GM18519 (cell line): ENCODE measurements at regions not wholly inside any gene's neighbourhood (a gene's known extent, or its start where the extent isn't known, plus 50 kb on each side); places are given as distances from the start of the nearest gene placed in this dataset.
A peak's percentile ranks its signal among the peaks of the same experiment; 100 is the strongest.
"Not testable (repeated sequence)": the region's sequence is repeated elsewhere in the genome, so short reads cannot be mapped to it uniquely, and the experiment has no call there.

Experiments used
- ATAC-seq: cut with Tn5 transposase; IDR thresholded peaks from one replicate; pipeline ENCODE4 v1.9.1; 2021; ENCODE audit warnings: mild to moderate bottlenecking, moderate library complexity; ENCODE audit not compliant: unreplicated experiment, low FRiP score

DNA sequence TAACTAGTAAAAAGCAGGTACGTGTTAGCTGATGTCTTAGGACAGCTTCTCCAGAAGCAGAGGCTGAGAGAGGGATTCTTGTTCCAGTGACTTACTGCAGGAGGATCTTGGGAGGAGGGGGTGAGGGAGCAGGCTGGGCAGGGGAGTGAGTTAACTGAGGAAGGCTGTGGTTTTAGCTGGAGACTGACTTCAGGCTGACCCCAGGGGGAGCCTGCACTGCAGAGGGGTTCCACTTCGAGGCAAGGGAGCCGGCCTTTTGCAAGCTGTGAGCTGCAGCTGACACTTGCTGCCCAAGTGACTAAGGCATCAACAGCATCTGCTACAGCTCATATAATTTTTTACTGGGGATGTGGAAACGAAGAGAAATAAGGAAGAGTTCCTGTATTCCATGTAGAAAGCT lies 50.4 kb upstream of the SOD1 start:
- ATAC-seq, result no peak

DNA sequence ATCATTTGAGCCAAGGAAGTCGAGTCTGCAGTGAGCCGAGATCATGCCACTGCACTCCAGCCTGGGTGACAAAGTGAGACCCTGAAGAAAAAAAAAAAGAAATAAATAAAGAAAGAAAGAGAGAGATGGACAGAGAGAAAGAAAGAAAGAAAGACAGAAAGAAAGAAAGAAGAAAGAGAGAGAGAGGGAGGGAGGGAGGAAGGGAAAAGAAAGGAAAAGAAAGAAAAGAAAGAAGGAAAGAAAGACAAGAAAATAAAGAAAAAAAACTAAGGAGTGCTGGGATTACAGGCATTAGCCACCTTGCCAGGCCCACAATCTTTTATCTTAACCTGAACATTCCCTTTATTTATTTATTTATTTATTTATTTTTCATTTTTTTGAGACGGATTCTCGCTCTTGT lies 51.7 kb upstream of the SOD1 start:
- no peak for ATAC-seq

DNA sequence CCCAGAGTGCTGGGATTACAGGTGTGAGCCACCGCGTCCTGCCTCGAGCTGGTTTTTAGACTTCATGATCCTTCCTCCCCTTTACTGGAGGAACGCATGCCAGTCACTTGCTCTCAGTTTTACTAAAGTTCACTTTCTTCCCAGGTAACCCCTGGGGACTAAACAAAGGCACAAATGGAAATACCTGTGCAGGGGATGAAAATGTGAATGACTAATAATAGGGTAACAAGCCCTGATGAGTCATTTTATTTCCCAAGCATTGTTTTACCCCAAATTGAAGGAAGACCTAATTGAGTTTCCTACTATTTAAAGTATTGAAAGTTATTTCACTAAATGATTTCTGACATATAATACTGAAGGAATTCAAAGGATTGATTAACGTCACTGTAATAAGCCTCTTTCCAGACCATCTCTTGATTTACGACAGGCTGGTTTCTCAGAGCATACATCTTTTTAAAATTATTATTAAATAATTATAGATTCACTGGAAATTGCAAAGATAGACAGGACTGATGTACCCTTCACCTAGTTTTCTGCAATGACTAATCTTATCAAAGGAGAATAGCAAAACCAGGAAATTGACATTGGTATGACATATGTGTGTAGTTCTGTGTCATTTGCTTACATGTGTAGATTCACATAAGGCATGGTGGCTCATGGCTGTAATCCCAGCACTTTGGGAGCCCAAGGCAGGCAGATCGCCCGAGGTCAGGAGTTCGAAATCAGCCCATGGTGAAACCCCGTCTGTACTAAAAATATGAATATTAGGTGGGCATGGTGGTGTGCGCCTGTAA lies 53.2 kb upstream of the SOD1 start:
- ATAC-seq, result no peak

DNA sequence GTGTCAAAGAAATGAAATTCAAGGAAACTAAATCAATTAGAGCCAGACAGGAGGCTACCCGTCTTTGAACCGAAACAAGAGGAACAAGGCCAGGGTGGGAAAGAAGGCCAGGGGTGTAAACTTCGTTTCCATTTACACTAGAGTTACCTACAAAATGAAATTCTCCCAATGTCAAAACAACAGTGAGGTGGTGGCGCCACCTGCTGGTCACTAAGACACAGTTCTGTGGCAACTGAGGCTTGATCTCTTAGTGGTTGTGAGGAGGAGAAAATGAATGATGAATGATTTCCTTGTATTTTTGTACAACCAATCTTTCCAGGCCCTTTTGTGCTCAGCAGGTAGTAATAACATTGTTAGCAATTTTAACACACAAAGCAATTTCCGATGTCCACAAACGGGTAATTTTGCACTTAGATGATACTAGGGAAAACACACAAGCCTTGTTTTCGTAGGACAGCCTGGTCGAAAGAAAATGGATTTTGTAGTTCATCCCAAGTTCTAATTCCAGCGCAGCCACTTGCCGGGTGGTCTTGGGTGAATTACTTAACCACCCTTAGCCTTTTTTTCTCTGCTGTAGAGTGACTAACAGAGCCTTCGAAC lies 54.8 kb upstream of the SOD1 start:
- peak; percentile 84 for ATAC-seq

DNA sequence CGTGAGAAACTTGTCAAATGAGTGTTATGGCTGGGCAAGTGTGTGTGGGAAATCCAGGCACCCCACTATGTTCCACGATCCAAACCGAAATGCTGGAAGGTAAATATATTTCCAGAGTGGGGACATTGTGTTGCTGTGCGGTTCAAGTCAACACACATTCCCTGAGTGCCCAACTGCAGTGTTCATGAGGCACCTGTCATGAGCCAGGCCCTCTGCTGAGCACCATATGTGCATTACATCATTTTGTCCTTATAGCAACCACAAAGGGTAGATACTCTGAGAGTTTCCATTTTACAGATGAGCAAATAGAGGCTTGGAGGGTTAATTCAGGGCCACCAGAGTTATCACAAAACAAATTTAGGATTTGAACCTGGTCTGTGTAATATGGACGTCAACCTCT lies 59.9 kb upstream of the SOD1 start:
- ATAC-seq, result no peak

DNA sequence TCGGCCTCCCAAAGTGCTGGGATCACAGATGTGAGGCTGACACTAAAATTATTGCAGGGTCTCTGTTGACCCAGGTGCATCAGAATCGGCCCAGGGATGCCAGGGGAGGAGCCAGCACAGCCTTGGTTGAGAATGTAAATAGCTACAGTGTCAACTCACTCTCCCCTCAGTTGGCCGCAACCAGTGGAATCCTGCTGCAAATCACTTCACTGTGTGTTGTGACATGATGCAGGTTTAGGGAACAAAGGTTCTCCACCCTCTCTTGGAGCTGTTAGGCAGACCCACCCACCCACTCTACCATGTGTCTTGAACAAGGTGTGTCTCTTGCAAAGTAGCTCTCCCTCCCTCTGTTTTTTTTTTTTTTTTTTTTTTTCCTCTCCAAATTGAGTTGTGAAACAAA lies 60.5 kb upstream of the SOD1 start:
- no peak for ATAC-seq

DNA sequence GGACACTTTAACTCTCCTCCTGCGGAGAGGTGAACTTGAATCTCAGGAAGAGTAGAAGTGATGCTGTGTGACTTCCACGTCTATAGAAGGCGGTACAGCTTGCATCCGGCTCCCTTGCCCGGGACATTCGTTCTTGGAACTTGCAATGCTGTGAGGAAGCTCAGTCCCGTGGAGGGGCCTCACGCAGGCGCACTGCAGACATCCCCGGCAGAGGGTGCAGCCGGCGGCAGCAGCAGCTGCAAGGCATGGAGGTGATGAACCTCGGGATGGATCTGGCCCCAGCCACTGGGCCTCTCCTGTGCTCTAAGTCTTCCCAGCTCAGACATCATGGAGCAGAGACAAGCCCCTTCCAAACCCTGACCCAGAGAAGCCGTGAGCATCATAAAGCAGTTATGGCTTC lies 61.8 kb upstream of the SOD1 start:
- no peak for ATAC-seq

DNA sequence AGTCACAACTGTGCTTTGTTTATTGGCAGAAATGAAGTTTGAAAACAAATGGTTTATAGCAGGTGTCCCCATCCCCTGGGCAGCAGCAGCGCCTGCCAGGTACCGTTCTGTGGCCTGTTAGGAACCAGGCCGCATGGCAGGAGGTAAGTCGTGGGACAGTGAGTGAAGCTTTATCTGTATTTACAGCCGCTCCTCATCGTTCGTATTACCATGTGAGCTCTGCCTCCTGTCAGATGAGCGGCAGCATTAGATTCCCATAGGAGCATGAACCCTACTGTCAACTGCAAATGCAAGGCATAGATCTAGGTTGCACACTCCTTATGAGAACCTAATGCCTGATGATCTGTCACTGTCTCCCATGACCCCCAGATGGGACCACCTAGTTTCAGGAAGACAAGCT lies 63.4 kb upstream of the SOD1 start:
- no peak for ATAC-seq

DNA sequence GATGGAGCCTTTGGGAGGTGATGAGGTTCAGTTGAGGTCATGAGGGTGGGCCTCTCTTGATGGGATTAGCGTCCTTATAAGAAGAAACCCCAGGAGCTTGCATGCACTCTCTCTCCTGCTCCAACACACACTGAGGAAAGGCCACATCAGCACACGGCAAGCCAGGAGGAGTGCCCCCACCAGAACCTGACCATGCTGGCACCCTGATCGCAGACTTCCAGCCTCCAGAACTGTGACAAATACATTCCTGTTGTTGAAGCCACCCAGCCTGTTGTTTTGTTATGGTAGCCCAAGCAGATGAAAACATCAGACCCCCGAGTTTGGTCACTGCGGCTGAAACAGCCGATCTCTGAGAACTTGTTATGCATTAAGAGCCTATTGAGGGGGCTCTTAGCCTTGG lies 64.8 kb upstream of the SOD1 start:
- ATAC-seq, result no peak

DNA sequence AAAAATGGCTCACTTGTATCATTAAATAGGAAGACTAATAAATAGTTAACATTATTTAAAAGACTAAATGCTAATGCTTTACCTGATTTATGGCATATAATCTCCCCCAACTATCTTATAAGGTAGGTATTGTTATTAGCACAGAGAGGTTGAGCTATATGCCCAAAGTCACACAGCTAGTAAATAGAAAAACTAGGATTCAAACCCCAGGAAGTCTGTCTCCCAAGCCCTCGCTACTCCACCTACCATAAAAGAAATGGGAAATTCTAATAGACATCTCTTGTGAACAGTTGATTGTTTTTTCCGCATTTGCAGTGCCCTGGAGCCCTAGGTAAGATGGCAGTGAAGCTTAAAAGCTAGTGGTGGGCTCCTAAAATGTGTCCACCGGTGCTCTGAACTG lies 65.2 kb upstream of the SOD1 start:
- ATAC-seq, result no peak

DNA sequence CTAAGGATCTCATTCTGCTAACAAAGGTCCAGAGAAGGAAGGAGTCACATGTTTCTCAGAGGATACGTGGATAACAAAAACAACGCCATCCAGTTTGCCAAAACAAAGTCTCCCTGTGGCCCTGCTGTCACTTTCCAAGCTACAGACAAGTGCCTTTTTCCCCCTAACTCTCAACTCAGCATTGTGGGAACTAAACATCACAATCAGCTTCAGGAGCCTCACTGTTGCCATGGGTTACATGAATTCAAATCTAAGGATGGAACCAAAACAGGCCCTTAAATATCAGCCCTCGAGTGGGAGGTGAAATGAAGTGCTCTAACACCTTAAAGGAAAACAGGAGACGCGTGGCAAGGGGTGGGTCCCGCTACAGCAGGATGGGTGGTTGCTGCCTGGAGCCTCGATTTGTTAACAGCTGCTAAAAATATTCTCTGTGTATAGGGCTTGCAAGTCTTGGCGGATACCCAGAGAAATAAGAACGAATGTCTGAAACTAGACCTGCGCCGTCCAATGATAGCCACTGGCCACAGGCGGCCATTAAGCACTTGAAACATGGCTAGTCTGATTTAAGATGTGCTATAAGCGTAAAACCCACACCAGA lies 66.4 kb upstream of the SOD1 start:
- ATAC-seq, result no peak

DNA sequence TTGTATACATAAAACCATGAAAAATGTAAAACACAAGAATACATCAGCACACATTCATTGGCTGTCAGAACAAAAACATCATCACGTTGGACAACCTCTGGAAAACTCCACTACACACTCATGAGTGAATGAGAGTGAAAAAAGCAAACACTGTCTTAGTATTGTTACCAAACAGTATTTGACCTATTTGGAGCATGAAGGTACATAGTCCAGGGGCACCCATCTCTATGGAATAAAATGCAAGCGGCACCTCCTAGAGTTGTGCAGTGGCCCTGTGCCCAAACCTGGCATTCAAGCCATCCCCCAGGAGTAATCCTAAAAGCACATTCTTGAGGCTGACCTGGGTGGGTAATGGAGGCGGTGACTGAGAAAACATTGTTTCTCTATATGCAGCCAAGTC lies 67.0 kb upstream of the SOD1 start:
- ATAC-seq, result no peak

DNA sequence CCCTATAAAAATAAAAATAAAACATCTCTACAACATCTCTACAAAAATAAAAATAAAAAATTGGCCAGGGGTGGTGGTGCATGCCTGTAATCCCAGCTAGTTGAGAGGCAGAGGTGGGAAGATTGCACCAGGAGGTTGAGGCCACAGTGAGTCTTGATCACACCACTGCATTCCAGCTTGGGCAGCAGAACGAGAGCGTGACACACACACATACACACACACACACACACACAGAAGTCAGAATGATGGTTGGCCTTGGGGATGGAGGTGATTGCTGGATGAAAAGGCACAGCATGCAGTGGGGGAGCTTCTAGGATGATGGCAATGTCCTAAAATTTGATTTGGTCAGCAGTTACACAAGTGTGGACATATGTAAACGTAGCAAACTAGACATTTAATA lies 69.7 kb upstream of the SOD1 start:
- no peak for ATAC-seq

DNA sequence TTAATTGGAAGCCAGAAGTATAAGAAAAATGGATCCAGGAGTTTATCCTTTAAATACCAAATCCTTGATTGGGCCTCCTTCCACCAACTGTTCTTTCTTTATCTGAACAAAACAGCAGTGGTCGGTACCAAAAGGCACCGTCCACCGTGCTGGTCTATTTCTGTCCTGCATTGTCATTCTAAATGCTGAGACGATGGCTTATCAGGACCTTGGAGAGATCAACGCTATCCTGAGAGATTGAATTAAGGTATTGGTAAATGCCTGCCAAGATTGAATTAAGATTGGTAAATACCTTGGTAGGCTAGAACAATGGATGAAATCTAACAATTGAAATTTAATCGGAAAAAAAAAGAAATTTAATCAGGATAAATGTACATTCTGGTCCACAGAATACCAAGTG lies 73.4 kb upstream of the SOD1 start:
- ATAC-seq, result no peak

DNA sequence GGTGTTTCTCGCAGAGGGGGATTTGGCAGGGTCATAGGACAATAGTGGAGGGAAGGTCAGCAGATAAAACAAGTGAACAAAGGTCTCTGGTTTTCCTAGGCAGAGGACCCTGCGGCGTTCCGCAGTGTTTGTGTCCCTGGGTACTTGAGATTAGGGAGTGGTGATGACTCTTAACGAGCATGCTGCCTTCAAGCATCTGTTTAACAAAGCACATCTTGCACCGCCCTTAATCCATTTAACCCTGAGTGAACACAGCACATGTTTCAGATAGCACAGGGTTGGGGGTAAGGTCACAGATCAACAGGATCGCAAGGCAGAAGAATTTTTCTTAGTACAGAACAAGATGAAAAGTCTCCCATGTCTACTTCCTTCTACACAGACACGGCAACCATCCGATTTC lies 75.6 kb upstream of the SOD1 start:
- ATAC-seq, result not testable (repeated sequence)

DNA sequence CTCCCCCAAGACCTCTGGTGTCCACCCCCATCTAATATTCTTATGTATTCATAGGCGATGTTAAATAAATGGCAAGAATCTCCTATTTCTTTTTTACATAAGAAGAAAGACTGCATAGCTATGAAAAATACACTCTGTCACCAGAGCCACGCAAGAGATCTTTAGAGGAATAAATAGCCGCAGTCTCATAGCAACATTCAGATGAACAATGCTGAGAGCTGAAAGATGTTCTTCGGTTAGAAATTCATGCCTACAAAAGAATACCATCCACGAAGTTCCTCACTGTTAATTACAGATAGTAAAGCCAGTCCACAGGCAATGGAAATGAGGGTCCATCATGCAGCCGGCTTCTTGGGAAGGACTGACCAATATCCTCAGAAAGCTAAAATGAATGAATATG lies 76.0 kb upstream of the SOD1 start:
- no peak for ATAC-seq

DNA sequence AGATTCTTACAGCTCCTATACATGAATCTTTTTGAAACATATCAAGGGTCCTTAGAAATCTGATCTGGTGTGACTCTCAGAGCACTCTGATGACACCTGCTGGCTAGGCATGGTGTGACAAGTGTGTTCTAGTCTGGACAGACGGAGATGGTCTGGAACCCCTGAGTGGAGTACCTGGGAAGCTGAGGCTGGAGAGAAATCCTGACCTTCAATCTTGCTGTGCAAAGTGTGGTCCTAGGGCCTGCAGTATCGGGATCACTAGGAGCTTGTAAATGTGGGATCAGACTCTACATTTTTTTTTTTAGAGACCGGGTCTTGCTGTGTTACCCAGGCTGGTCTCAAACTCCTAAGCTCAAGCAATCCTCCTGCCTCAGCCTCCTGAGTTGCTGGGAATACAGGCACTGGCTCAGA lies 78.6 kb upstream of the SOD1 start:
- peak; percentile 78 for ATAC-seq

DNA sequence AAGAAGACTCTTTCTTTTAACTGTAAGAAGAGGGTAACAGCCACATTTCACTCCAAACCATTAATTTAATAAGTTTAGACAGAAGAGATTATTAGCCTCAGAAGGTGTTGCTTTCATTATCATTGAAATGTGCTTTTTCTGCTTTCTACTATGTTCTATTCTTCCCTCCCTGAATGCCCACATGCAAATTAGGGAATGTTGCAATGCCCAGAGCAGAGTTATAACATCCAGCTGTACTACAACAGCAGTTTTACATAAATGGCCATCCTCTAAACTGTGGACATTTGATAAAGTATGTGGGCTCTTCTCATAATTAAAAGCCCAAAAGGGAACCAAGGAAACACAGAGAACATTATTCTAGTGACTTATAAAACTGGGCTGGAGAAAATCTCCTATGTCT lies 82.2 kb upstream of the SOD1 start:
- ATAC-seq, result no peak

DNA sequence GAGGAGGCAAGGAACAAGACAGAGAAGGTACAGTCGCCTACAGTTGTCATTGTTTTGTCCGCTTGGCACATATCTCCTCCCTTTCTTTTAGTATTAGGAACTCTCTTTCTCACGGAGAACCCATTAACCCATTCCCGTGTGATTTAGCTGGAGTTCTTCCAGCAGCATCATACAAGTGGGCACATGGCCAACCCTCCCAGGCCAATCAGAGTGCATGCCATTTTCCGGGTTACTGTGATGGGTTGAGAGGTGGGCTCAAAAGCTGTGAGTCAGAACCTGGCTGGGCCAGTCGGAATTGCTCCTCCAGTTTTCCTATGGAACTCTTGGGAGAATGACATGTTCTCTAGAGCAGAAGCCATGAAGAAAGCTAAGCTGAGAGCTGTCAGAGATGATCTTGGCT lies 83.1 kb upstream of the SOD1 start:
- ATAC-seq, result no peak

DNA sequence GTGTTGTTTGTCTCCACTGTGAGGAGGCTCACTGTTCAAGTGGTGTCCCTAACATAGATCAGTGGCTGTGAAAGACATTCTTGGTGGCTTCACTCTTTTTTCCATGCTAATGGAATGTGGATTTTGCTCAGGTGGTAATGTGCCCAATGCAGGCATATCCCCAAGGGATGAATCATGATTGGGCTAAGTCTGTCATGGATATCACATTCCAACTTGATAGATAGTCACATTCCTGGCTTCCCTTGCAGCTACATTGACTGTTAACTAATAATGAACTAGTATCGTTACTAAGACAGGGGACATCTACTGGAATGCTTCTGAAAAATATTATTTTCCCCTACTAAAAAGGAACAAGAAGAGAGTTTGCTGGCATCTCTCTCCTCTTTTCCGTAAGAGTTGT lies 86.3 kb upstream of the SOD1 start:
- ATAC-seq, result no peak

DNA sequence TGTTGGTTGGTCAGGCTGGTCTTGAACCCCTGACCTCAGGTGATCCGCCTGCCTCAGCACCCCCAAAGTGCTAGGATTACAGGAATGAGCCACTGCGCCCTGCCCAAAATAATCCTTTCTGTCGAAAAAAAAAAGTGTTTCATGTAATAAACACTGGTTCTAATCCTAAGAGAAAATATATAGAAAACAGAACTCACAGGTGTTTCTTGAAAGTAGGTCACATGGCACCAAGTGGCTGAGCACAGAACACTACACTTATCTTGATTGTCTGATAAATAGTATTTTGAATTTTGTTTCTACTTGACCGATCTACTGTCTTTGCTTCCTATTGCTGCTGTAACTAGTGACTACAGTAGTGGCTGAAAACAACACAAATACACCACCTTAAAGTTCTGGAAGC lies 87.6 kb upstream of the SOD1 start:
- ATAC-seq, result no peak
